ENCODE measurements at regions not wholly inside any gene's neighbourhood (a gene's known extent, or its start where the extent isn't known, plus 50 kb on each side); places are given as distances from the start of the nearest gene placed in this dataset.

DNA sequence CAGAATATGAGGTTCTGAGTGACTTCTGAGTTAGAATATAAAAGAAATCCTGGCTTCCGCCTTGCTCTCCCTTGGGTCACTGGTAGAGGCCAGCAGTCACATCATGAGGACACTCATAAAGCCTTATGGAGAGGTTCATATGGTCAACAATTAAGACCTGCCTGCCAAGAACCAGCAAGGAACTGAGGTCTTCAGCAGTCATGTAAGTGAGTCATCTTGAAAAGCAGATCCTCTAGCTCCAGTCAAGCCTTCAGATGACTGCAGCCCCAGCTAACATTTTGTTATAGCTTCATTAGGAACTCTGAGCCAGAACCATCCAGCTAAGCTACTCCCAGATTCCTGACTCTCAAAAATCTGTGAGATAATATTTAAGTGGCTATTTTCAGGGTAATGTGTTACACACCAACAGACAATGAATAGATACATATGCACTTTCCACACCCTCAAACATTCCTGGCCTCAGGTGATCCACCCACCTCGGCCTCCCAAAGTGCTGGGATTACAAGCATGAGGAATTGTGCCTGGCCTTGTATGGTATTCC lies 447.2 kb downstream of the SHQ1 start:
- ATAC-seq (ENCODE audit: low FRiP score in 2 of 2) (no peak), DNase-seq (no peak)
- 88 to 89% methylated on average over 2 of the region's 2 CpGs for WGBS, 2 donors
- Histone ChIP-seq H3K4me1 (peaks cover 12 to 46% (median 27%) of the 10 kb centered on the region in 4 donors), H3K4me3 (no peak overlapping the region), H3K9me3 (no peaks in the 10 kb centered on the region), H3K36me3 (no peaks in the 10 kb centered on the region), H3K27me3 (no peaks in the 10 kb centered on the region), H3K27ac (no peak overlapping the region)
- no peak for TF ChIP-seq POLR2A (IDR thresholded peaks at IDR 0.05)
- TF ChIP-seq EP300 (IDR thresholded peaks at IDR 0.05): no peak
- TF ChIP-seq, protein P1, sequence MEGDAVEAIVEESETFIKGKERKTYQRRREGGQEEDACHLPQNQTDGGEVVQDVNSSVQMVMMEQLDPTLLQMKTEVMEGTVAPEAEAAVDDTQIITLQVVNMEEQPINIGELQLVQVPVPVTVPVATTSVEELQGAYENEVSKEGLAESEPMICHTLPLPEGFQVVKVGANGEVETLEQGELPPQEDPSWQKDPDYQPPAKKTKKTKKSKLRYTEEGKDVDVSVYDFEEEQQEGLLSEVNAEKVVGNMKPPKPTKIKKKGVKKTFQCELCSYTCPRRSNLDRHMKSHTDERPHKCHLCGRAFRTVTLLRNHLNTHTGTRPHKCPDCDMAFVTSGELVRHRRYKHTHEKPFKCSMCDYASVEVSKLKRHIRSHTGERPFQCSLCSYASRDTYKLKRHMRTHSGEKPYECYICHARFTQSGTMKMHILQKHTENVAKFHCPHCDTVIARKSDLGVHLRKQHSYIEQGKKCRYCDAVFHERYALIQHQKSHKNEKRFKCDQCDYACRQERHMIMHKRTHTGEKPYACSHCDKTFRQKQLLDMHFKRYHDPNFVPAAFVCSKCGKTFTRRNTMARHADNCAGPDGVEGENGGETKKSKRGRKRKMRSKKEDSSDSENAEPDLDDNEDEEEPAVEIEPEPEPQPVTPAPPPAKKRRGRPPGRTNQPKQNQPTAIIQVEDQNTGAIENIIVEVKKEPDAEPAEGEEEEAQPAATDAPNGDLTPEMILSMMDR (IDR thresholded peaks at IDR 0.05): no peak
- TF ChIP-seq POLR2AphosphoS5 (IDR thresholded peaks at IDR 0.05): no peak

- Histone ChIP-seq H3K36me3 (no peaks in the 10 kb centered on the region), H3K4me1 (peaks cover 2 to 40% (median 22%) of the 10 kb centered on the region in 4 donors), H3K27ac (no peak overlapping the region), H3K4me3 (no peak overlapping the region), H3K27me3 (no peaks in the 10 kb centered on the region), H3K9me3 (no peaks in the 10 kb centered on the region)
- DNase-seq (no peak), ATAC-seq (ENCODE audit: low FRiP score in 2 of 2) (no peak)
- TF ChIP-seq POLR2AphosphoS5 (IDR thresholded peaks at IDR 0.05): no peak
- TF ChIP-seq EP300 (IDR thresholded peaks at IDR 0.05): no peak
- TF ChIP-seq, protein P1 (IDR thresholded peaks at IDR 0.05): no peak
- no peak for TF ChIP-seq POLR2A (IDR thresholded peaks at IDR 0.05)
- 56 to 59% methylated on average over 3 of the region's 3 CpGs for WGBS, 2 donors
Measured at GRCh38 chr3:72398781-72399180, 449.5 kb downstream of the SHQ1 start.

- Histone ChIP-seq H3K4me3 (no peak overlapping the region), H3K9me3 (no peaks in the 10 kb centered on the region), H3K27me3 (no peaks in the 10 kb centered on the region), H3K36me3 (no peaks in the 10 kb centered on the region), H3K4me1 (peaks cover 2 to 37% (median 17%) of the 10 kb centered on the region in 4 donors), H3K27ac (no peak overlapping the region)
- ATAC-seq (ENCODE audit: low FRiP score in 2 of 2) (no peak), DNase-seq (no peak)
- WGBS, 2 donors: 85 to 86% methylated on average over 2 of the region's 2 CpGs
- TF ChIP-seq, protein P1 (IDR thresholded peaks at IDR 0.05): no peak
- TF ChIP-seq POLR2AphosphoS5 (IDR thresholded peaks at IDR 0.05) (no peak), POLR2A (IDR thresholded peaks at IDR 0.05) (no peak), EP300 (IDR thresholded peaks at IDR 0.05) (no peak)
Measured at GRCh38 chr3:72397586-72397985, 450.7 kb downstream of the SHQ1 start.

- Histone ChIP-seq H3K9me3 (no peaks in the 10 kb centered on the region), H3K4me1 (peaks cover under 1 to 40% (median 18%) of the 10 kb centered on the region in 4 donors), H3K27me3 (no peaks in the 10 kb centered on the region), H3K36me3 (no peaks in the 10 kb centered on the region), H3K27ac (no peak overlapping the region), H3K4me3 (no peak overlapping the region)
- 88 to 92% methylated on average over 7 of the region's 7 CpGs for WGBS, 2 donors
- no peak for ATAC-seq (ENCODE audit: low FRiP score in 2 of 2)
- no peak for DNase-seq
- TF ChIP-seq EP300 (IDR thresholded peaks at IDR 0.05) (no peak), POLR2A (IDR thresholded peaks at IDR 0.05) (no peak), POLR2AphosphoS5 (IDR thresholded peaks at IDR 0.05) (no peak)
- TF ChIP-seq, protein P1 (IDR thresholded peaks at IDR 0.05): no peak
Measured at GRCh38 chr3:72396899-72397298, 451.3 kb downstream of the SHQ1 start.

- TF ChIP-seq, protein P1 (IDR thresholded peaks at IDR 0.05): no peak
- TF ChIP-seq POLR2A (IDR thresholded peaks at IDR 0.05) (no peak), POLR2AphosphoS5 (IDR thresholded peaks at IDR 0.05) (no peak), EP300 (IDR thresholded peaks at IDR 0.05) (no peak)
- Histone ChIP-seq H3K9me3 (no peaks in the 10 kb centered on the region), H3K4me1 (peaks cover 11 to 43% (median 26%) of the 10 kb centered on the region in 4 donors), H3K27ac (no peak overlapping the region), H3K36me3 (no peaks in the 10 kb centered on the region), H3K4me3 (no peak overlapping the region), H3K27me3 (no peaks in the 10 kb centered on the region)
- ATAC-seq (ENCODE audit: low FRiP score in 2 of 2) (no peak), DNase-seq (no peak)
- WGBS, 2 donors: 61 to 76% methylated on average over 3 of the region's 3 CpGs
Measured at GRCh38 chr3:72395776-72396311, 452.4 kb downstream of the SHQ1 start.
